ENCODE measurements at regions not wholly inside any gene's neighbourhood (a gene's known extent, or its start where the extent isn't known, plus 50 kb on each side); places are given as distances from the start of the nearest gene placed in this dataset.

GRCh38 chr15:61517335-61517734 lies 288.2 kb upstream of the RORA start:
- POLR2A ChIA-PET, result interaction anchor here (1.0 kb wide), 1 partner anchor 10 kb away, joined by 3 read pairs; no protein-coding TSS in a partner anchor
- H3K27ac ChIP-seq (ENCODE audit: extremely low read depth, low read depth, low read length), result no peak overlapping the region
- no TSS peak for BruUV-seq (replicated peaks)
- H3K4me3 ChIP-seq, result no peak overlapping the region
- no peaks in the 10 kb centered on the region for H3K9me1 ChIP-seq (ENCODE audit: control insufficient read depth, insufficient read depth, low read length)
- H4K20me1 ChIP-seq (replicated peaks; ENCODE audit: control insufficient read depth, insufficient read depth, low read length), result no peaks in the 10 kb centered on the region
- DNase-seq (ENCODE audit: extremely low read depth in 1 of 4, low spot score in 3 of 4) (no peak), FAIRE-seq (no peak), ATAC-seq (no peak)
- H3K36me3 ChIP-seq (ENCODE audit: control insufficient read depth, insufficient read depth, low read length), result no peaks in the 10 kb centered on the region
- no peak overlapping the region for H3K4me2 ChIP-seq (ENCODE audit: insufficient read depth, low read length)
- no peaks in the 10 kb centered on the region for H3K79me2 ChIP-seq (ENCODE audit: control insufficient read depth, insufficient read depth, low read length)
- TF ChIP-seq THAP12 (CRISPR knock-in tag; IDR thresholded peaks at IDR 0.05), result no peak
- TF ChIP-seq ZEB2 (IDR thresholded peaks at IDR 0.05), result no peak
- TF ChIP-seq CGGBP1 (CRISPR knock-in tag; IDR thresholded peaks at IDR 0.05), result no peak
- H2AFZ ChIP-seq (ENCODE audit: low read depth, low read length), result no peak overlapping the region
- H3K9ac ChIP-seq (ENCODE audit: insufficient read depth in 1 of 2, low read depth in 2 of 2, low read length in 2 of 2), result no peak overlapping the region
- CTCF ChIA-PET (ENCODE audit: low intra/inter-chr PET ratio), result no interaction called here
- in situ Hi-C loops (cut with MboI) (no loop called here), intact Hi-C loops (cut with micrococcal nuclease) (no loop called here)
- H3K4me1 ChIP-seq (replicated peaks in 1 of 2; ENCODE audit: control insufficient read depth in 2 of 2, insufficient read depth in 2 of 2, low read length in 2 of 2), result no peaks in the 10 kb centered on the region
- no peaks in the 10 kb centered on the region for H3K9me3 ChIP-seq (replicated peaks; ENCODE audit: control insufficient read depth, insufficient read depth, low read depth, low read length)
- no peaks in the 10 kb centered on the region for H3K27me3 ChIP-seq (ENCODE audit: control insufficient read depth in 2 of 2, insufficient read depth in 2 of 2, low read length in 2 of 2)

- CTCF ChIA-PET (ENCODE audit: low intra/inter-chr PET ratio), result no interaction called here
- WGBS (ENCODE audit: insufficient coverage, low coverage, missing lambda C conversion rate), result 0% methylated on average over 1 of the region's 1 CpG
Observed at GRCh38 chr15:61511756-61512155, 282.7 kb upstream of the RORA start.

More at GRCh38 chr15:61511756-61512155, 282.7 kb upstream of the RORA start:
- no peak overlapping the region for H3K27ac ChIP-seq (ENCODE audit: extremely low read depth, low read depth, low read length)
- H3K9ac ChIP-seq (ENCODE audit: insufficient read depth in 1 of 2, low read depth in 2 of 2, low read length in 2 of 2), result no peak overlapping the region
- no peaks in the 10 kb centered on the region for H3K36me3 ChIP-seq (ENCODE audit: control insufficient read depth, insufficient read depth, low read length)
- no peaks in the 10 kb centered on the region for H3K4me1 ChIP-seq (replicated peaks in 1 of 2; ENCODE audit: control insufficient read depth in 2 of 2, insufficient read depth in 2 of 2, low read length in 2 of 2)
- POLR2A ChIA-PET, result no interaction called here
- in situ Hi-C loops (cut with MboI), result no loop called here
- no peaks in the 10 kb centered on the region for H3K9me3 ChIP-seq (replicated peaks; ENCODE audit: control insufficient read depth, insufficient read depth, low read depth, low read length)
- FAIRE-seq, result no peak
- intact Hi-C loops (cut with micrococcal nuclease), result no loop called here
- no peak overlapping the region for H3K4me3 ChIP-seq
- no TSS peak for BruUV-seq (replicated peaks)
- DNase-seq (ENCODE audit: extremely low read depth in 1 of 4, low spot score in 3 of 4), result no peak
- ATAC-seq, result no peak
- no peak for TF ChIP-seq BCLAF1 (IDR thresholded peaks at IDR 0.05; ENCODE audit: borderline replicate concordance in 1 of 2, control insufficient read depth in 1 of 2, low read depth in 2 of 2, low read length in 1 of 2)
- no peak for TF ChIP-seq GTF2E2 (tag; IDR thresholded peaks at IDR 0.05)
- no peak for TF ChIP-seq GATAD2A (IDR thresholded peaks at IDR 0.05)
- TF ChIP-seq ARID2 (IDR thresholded peaks at IDR 0.05), result no peak
- no peak for TF ChIP-seq KLF10 (CRISPR knock-in tag; IDR thresholded peaks at IDR 0.05)
- no peak for TF ChIP-seq ZNF431 (CRISPR knock-in tag; IDR thresholded peaks at IDR 0.05)
- TF ChIP-seq ARNT (IDR thresholded peaks at IDR 0.05), result no peak
- TF ChIP-seq POLR2A (conservative IDR thresholded peaks at IDR 0.05), result no peak
- no peak overlapping the region for H2AFZ ChIP-seq (ENCODE audit: low read depth, low read length)
- no peaks in the 10 kb centered on the region for H3K79me2 ChIP-seq (ENCODE audit: control insufficient read depth, insufficient read depth, low read length)
- no peak overlapping the region for H3K4me2 ChIP-seq (ENCODE audit: insufficient read depth, low read length)
- H3K9me1 ChIP-seq (ENCODE audit: control insufficient read depth, insufficient read depth, low read length), result no peaks in the 10 kb centered on the region
- H3K27me3 ChIP-seq (ENCODE audit: control insufficient read depth in 2 of 2, insufficient read depth in 2 of 2, low read length in 2 of 2), result no peaks in the 10 kb centered on the region; a peak in 2 of 5 replicates
- H4K20me1 ChIP-seq (replicated peaks; ENCODE audit: control insufficient read depth, insufficient read depth, low read length), result no peaks in the 10 kb centered on the region

Data from K562 (cell line).